Left lung (tissue), 4 donors: ENCODE measurements at regions not wholly inside any gene's neighbourhood (a gene's known extent, or its start where the extent isn't known, plus 50 kb on each side); places are given as distances from the start of the nearest gene placed in this dataset.

Source experiments
- ATAC-seq: fragments of 200-7000 bp; cut with Tn5 transposase; one replicate; pipeline ENCODE4 v1.9.1; 2020; ENCODE audit warnings: moderate library complexity
- DNase-seq, 4 donors: peaks; one replicate each; pipeline ENCODE4 v3.0.0-alpha.2; 2013 to 2020
- H3K27ac ChIP-seq, 2 donors: fragments of 200-600 bp; sonication (generic) in 1 of 2; one replicate each; pipeline versions ENCODE4 v1.5.0 to v1.8.0; 2020 to 2021
- H3K27me3 ChIP-seq, 2 donors: fragments of 200-600 bp; sonication (generic) in 1 of 2; one replicate each; pipeline versions ENCODE4 v1.5.0 to v1.8.0; 2020 to 2021
- H3K36me3 ChIP-seq, 2 donors: fragments of 200-600 bp; sonication (generic) in 1 of 2; one replicate each; pipeline versions ENCODE4 v1.5.0 to v1.8.0; 2020 to 2021
- H3K4me1 ChIP-seq, 2 donors: fragments of 200-600 bp; one replicate each; pipeline ENCODE4 v1.8.0; 2021
- H3K4me3 ChIP-seq, 2 donors: fragments of 200-600 bp; sonication (generic) in 1 of 2; one replicate each; pipeline versions ENCODE4 v1.5.0 to v1.8.0; 2020 to 2021; ENCODE audit warnings: mild to moderate bottlenecking in 1 of 2
- H3K9me3 ChIP-seq, 2 donors: fragments of 200-600 bp; sonication (generic) in 1 of 2; one replicate each; pipeline versions ENCODE4 v1.5.0 to v1.8.0; 2020 to 2021
- intact Hi-C, 2 donors: fragments of 100-400 bp; cut with DNase I; formaldehyde crosslinking; loops; one replicate each; pipeline versions ENCODE4 v1.11.2 to v1.14.2; 2022
- TF ChIP-seq, protein P1 (sequence below), 2 donors: fragments of 200-600 bp; sonication (generic) in 1 of 2; IDR thresholded peaks; one replicate each; pipeline versions ENCODE4 v1.5.0 to v1.8.0; 2021; ENCODE audit warnings: antibody characterized with exemption in 2 of 2
- donor health status: DM: no; HTN: yes; CAD: no.
- donor health status: DM: no; HTN: no; CAD: no.

DNA sequence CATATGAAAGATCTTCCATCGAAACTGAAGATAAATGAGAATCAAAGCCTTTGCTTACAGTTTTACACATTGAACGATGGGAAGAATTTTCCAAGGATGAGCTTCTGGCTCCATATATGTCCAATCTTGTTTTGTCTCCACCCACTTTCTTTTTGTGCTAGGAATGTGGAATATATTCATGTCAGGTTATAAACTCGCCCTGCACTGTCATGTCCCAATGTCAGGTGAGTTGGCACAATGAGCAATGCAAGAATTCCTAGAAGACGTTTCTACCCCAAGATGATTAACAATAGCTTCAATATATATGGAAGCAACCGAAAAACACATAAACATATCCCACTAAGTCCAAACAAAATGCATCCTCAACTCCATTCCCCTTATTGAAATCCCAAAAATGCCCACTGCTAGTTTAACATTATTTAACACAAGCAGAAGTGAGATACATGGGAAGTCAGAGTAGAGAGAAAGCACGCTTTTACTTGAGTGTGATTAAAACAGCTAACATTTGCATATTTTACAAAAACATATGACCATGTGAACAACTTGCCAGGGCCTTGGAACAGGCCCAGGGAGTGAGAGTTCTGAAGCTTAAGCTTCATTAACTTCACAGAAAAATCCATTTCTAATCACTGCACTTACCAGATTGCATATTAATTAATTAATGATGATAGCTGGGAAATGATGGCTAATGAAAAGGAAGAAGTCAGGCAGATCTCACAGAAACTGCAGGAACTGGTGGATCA lies 233.9 kb downstream of the GXYLT1 start:
- TF ChIP-seq, protein P1, sequence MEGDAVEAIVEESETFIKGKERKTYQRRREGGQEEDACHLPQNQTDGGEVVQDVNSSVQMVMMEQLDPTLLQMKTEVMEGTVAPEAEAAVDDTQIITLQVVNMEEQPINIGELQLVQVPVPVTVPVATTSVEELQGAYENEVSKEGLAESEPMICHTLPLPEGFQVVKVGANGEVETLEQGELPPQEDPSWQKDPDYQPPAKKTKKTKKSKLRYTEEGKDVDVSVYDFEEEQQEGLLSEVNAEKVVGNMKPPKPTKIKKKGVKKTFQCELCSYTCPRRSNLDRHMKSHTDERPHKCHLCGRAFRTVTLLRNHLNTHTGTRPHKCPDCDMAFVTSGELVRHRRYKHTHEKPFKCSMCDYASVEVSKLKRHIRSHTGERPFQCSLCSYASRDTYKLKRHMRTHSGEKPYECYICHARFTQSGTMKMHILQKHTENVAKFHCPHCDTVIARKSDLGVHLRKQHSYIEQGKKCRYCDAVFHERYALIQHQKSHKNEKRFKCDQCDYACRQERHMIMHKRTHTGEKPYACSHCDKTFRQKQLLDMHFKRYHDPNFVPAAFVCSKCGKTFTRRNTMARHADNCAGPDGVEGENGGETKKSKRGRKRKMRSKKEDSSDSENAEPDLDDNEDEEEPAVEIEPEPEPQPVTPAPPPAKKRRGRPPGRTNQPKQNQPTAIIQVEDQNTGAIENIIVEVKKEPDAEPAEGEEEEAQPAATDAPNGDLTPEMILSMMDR (IDR thresholded peaks at IDR 0.05): no peak
- Histone ChIP-seq H3K4me1 (no peaks in the 10 kb centered on the region), H3K27ac (no peak overlapping the region), H3K4me3 (no peak overlapping the region), H3K36me3 (no peaks in the 10 kb centered on the region), H3K27me3 (no peaks in the 10 kb centered on the region), H3K9me3 (peaks cover 0 to 2% of the 10 kb centered on the region in 2 donors)
- DNase-seq (no peak), ATAC-seq (no peak)
- intact Hi-C loops: no loop called here

DNA sequence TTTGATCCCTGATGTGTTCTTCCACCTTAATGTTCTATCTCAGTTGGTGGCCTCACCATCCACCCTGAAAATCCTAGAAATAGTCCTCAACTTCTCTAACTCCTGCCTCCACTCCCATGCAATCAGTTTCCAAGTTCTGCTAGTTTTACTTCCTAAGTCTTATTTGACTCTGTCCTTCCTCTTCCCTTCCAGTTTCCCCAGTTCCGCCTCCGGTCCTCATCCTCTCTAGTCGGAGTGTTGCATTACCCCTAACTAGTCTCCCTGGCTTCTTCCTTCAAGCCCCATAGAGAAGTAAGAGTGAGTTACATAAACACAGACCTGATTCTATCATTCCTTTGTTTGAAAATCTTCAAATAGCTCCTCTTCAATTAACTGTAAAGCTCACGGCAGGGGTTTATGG lies 236.5 kb downstream of the GXYLT1 start:
- Histone ChIP-seq H3K4me3 (no peak overlapping the region), H3K4me1 (no peaks in the 10 kb centered on the region), H3K36me3 (no peaks in the 10 kb centered on the region), H3K9me3 (no peaks in the 10 kb centered on the region), H3K27ac (no peak overlapping the region), H3K27me3 (no peaks in the 10 kb centered on the region)
- intact Hi-C loops: no loop called here
- no peak for DNase-seq
- no peak for ATAC-seq
- TF ChIP-seq, protein P1 (IDR thresholded peaks at IDR 0.05): no peak

DNA sequence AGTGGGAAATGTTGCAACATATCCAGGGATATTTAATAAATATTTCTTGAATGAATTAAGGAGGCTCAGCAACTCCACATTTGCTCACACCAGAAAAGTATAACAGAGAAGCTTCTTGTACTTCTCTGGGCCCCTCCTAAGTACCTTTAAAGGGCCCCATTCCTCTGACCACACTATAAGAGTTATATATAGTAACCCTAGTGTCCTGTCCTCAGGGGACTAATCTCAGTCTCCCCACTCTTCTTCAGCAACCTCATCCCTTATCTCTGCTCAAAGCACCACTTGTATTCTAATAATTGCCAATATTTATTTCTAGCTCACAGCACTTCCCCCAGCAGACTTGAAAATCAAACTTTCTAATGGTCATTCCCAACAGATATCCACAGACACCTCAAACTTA lies 237.1 kb downstream of the GXYLT1 start:
- H3K4me3 ChIP-seq: no peak overlapping the region
- DNase-seq (no peak), ATAC-seq (no peak)
- H3K27ac ChIP-seq: no peak overlapping the region
- no peaks in the 10 kb centered on the region for H3K36me3 ChIP-seq
- TF ChIP-seq, protein P1 (IDR thresholded peaks at IDR 0.05): no peak
- H3K9me3 ChIP-seq: no peaks in the 10 kb centered on the region
- H3K4me1 ChIP-seq: no peaks in the 10 kb centered on the region
- intact Hi-C loops: no loop called here
- no peaks in the 10 kb centered on the region for H3K27me3 ChIP-seq

DNA sequence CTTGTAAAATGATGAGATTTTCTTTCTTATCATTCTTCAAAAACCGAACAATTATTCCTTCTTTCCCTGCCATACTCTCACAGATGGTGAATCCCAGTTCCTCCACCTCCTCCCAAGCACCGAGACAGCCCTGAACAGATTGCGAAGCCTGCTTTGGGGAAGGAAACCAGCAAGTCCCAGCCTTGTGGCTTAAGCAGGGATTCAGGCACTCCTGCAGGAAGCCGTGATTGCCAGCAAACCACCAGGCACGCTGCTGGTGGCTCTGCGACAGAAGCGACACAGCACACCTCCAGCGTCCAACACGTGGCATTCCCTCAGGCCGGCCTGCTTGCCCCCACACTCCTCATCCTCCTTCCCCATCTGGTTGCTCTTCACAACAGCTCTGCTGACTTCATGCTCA lies 237.7 kb downstream of the GXYLT1 start:
- no peaks in the 10 kb centered on the region for H3K36me3 ChIP-seq
- no peaks in the 10 kb centered on the region for H3K9me3 ChIP-seq
- H3K27me3 ChIP-seq: no peaks in the 10 kb centered on the region
- H3K4me3 ChIP-seq: no peak overlapping the region
- H3K4me1 ChIP-seq: no peaks in the 10 kb centered on the region
- peak in 1 of 4 donors; percentile 63 for DNase-seq
- H3K27ac ChIP-seq: no peak overlapping the region
- ATAC-seq: no peak
- intact Hi-C loops: no loop called here
- TF ChIP-seq, protein P1 (IDR thresholded peaks at IDR 0.05): no peak

DNA sequence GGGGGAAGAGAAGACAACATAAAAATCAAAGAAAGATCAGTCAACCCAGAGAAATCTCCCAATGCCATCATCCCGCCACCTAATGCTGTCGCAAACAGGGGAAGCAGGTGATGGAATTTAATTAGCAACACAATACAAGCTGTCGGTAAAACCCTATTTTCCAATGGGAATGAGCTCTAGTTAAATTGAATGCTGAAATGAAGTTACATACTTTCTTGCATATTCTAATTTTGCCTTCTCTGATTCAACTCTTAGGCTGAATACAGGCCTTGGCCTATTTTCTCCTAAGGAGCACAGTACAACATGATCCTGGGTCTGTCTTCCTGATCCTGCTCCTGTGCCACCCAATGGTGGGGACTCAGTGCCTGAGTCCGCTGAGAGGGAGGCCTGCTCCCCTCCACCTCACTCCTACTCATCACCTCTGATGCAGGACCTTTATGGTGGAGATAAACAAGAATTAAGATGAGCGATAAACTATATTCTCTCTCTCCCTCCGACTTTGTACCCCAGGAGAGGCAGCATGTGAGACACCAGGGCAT lies 238.8 kb downstream of the GXYLT1 start:
- intact Hi-C loops: no loop called here
- ATAC-seq (no peak), DNase-seq (no peak)
- Histone ChIP-seq H3K27me3 (no peaks in the 10 kb centered on the region), H3K36me3 (no peaks in the 10 kb centered on the region), H3K9me3 (no peaks in the 10 kb centered on the region), H3K4me3 (no peak overlapping the region), H3K27ac (no peak overlapping the region), H3K4me1 (no peaks in the 10 kb centered on the region)
- TF ChIP-seq, protein P1 (IDR thresholded peaks at IDR 0.05): no peak
